Ectodermal cell (in vitro differentiated cells): ENCODE measurements at regions not wholly inside any gene's neighbourhood (a gene's known extent, or its start where the extent isn't known, plus 50 kb on each side); places are given as distances from the start of the nearest gene placed in this dataset.

Experiments used
- H3K27ac ChIP-seq: 2 replicates; pipeline ENCODE4 v1.7.0; 2013; ENCODE audit warnings: mild to moderate bottlenecking, low read depth, low read length; ENCODE audit not compliant: insufficient read depth, poor library complexity, severe bottlenecking
- H3K27me3 ChIP-seq: 2 replicates; pipeline ENCODE4 v1.7.0; 2013; ENCODE audit warnings: mild to moderate bottlenecking, low read length; ENCODE audit not compliant: insufficient read depth, control insufficient read depth, poor library complexity, severe bottlenecking
- H3K36me3 ChIP-seq: one replicate; pipeline ENCODE4 v1.7.0; 2013; ENCODE audit warnings: low read length; ENCODE audit not compliant: control insufficient read depth, insufficient read depth
- H3K4me1 ChIP-seq: one replicate; pipeline ENCODE4 v1.7.0; 2013; ENCODE audit warnings: low read length; ENCODE audit not compliant: control insufficient read depth, insufficient read depth
- H3K4me3 ChIP-seq: 2 replicates; pipeline ENCODE4 v1.7.0; 2013; ENCODE audit warnings: low read depth, low read length, control low read depth; ENCODE audit not compliant: insufficient read depth
- H3K9me3 ChIP-seq: 2 replicates; pipeline ENCODE4 v1.7.0; 2013; ENCODE audit warnings: mild to moderate bottlenecking, low read length, moderate library complexity; ENCODE audit not compliant: control insufficient read depth
- WGBS, 2 experiments: methylation state at CpG; one replicate each; pipeline ENCODE4 v1.1.7; 2013; ENCODE audit warnings: missing lambda C conversion rate in 2 of 2; 5-methylcytosine and 5-hydroxymethylcytosine counted together

DNA sequence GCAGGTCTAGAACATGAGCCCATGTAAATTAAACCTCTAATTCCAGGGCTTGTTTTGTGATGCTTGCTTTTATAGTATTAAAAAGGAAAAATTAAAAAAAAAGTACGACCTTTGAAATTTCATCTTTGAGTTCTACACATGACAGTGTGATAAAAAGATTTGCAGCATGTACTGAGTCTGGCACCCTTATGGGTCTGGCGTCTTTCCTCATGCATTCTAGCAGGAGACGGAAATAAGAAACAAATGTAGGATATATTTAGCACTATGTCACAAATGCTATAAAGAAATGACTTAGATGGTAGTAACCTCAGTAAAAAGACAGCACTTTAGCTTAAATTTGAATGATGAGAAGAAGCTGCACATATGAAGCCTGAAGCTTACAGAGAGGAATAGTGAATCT, 1474.3 kb upstream of the CDH6 start:
- H3K4me1 ChIP-seq: no peaks in the 10 kb centered on the region
- H3K27ac ChIP-seq: no peak overlapping the region
- no peaks in the 10 kb centered on the region for H3K27me3 ChIP-seq
- no peak overlapping the region for H3K4me3 ChIP-seq
- H3K9me3 ChIP-seq: no peaks in the 10 kb centered on the region
- 89 to 98% methylated on average over 1 to 3 of the region's 3 CpGs for WGBS, 2 experiments
- no peaks in the 10 kb centered on the region for H3K36me3 ChIP-seq

- Histone ChIP-seq H3K36me3 (no peaks in the 10 kb centered on the region), H3K27ac (no peak overlapping the region), H3K27me3 (no peaks in the 10 kb centered on the region), H3K4me3 (no peak overlapping the region), H3K9me3 (no peaks in the 10 kb centered on the region), H3K4me1 (no peaks in the 10 kb centered on the region)
Observed at GRCh38 chr5:29715167-29715566, 1478.3 kb upstream of the CDH6 start.

- no peaks in the 10 kb centered on the region for H3K9me3 ChIP-seq
- no peaks in the 10 kb centered on the region for H3K4me1 ChIP-seq
- H3K36me3 ChIP-seq: no peaks in the 10 kb centered on the region
- no peak overlapping the region for H3K4me3 ChIP-seq
- WGBS, 2 experiments: 71% methylated on average over 1 of the region's 1 CpG; no CpG with 5 or more reads in 1 of the 2 experiments
- no peaks in the 10 kb centered on the region for H3K27me3 ChIP-seq
- no peak overlapping the region for H3K27ac ChIP-seq
Observed at GRCh38 chr5:29702875-29703274, 1490.6 kb upstream of the CDH6 start.

DNA sequence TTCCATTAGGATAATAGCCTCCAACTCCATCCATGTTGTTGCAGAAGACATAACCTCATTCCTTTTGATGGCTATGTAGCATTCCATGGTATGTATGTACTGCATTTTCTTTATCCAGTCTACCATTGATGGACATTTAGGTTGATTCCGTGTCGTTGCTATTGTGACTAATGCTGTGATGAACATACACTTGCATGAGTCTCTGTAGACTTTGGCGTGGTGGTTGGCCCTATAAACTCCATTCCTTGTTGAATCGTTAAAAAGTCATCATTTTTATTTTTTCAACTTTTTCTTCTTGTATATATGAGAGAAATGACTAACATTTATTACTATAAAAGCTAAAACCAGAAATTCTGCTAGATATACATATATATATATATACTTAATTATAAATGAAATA, 1491.9 kb upstream of the CDH6 start:
- Histone ChIP-seq H3K4me3 (no peak overlapping the region), H3K36me3 (no peaks in the 10 kb centered on the region), H3K9me3 (no peaks in the 10 kb centered on the region), H3K4me1 (no peaks in the 10 kb centered on the region), H3K27ac (no peak overlapping the region), H3K27me3 (no peaks in the 10 kb centered on the region)
- WGBS, 2 experiments: 95 to 100% methylated on average over 3 of the region's 4 CpGs

DNA sequence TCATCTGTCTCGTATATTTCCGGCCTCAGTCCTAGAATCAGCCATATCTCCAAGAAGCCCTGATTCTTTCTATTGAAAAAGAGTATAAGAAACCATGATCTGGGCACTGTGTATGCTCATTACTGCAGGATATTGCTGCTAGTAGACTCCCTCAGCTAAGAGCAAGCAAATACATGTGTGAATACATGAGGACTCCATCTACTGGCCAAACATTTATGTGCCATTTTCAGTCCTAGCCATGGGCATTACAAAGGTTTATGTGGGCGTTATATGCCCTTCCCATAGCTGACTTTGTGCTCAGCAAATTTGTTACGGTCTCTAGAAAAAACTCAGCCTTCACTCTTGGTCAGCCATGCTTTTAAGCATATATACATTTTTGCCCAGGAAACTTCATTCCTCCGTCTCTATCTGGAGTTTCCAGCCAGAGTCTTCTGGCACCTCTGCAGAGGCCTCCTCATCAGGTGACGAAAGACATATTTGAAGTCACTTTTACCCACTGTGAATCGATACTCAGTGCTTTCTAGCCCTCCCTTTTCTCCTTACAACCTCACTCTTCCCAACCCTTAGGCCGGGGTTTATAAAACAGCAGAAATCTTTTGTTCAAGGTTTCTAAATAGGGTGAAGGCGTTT, 1495.6 kb upstream of the CDH6 start:
- H3K27ac ChIP-seq: no peak overlapping the region
- H3K36me3 ChIP-seq: no peaks in the 10 kb centered on the region
- no peaks in the 10 kb centered on the region for H3K27me3 ChIP-seq
- 89 to 94% methylated on average over 9 of the region's 9 CpGs for WGBS, 2 experiments
- no peaks in the 10 kb centered on the region for H3K9me3 ChIP-seq
- no peaks in the 10 kb centered on the region for H3K4me1 ChIP-seq
- H3K4me3 ChIP-seq: no peak overlapping the region

DNA sequence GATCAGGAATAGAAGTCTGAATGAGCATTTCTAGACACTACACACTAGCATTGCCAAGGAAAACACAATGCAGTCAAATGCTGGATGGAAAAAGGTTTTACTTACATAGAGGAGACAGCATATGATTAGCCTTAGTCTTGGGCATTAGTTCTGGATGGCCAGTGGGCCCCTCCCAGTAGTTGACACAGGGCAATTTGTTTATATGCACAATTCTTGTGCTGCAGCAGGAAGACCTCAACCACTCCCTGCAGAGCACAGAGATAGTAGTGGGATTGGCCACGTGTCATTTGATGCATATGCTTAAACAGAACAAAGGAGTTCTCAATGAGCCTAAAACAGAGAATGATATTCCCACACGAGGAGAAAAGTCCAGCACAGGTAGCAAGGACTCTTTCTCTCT, 1496.2 kb upstream of the CDH6 start:
- WGBS, 2 experiments: 74 to 84% methylated on average over 2 of the region's 2 CpGs
- Histone ChIP-seq H3K27me3 (no peaks in the 10 kb centered on the region), H3K9me3 (no peaks in the 10 kb centered on the region), H3K36me3 (no peaks in the 10 kb centered on the region), H3K4me3 (no peak overlapping the region), H3K4me1 (no peaks in the 10 kb centered on the region), H3K27ac (no peak overlapping the region)

GRCh38 chr5:29672678-29673077, 1520.8 kb upstream of the CDH6 start:
- Histone ChIP-seq H3K36me3 (no peaks in the 10 kb centered on the region), H3K4me1 (no peaks in the 10 kb centered on the region), H3K4me3 (no peak overlapping the region), H3K27me3 (no peaks in the 10 kb centered on the region), H3K9me3 (no peaks in the 10 kb centered on the region), H3K27ac (no peak overlapping the region)
- WGBS, 2 experiments: 69 to 80% methylated on average over 2 to 3 of the region's 3 CpGs

GRCh38 chr5:29662876-29663275, 1530.6 kb upstream of the CDH6 start:
- Histone ChIP-seq H3K4me1 (no peaks in the 10 kb centered on the region), H3K27ac (no peak overlapping the region), H3K36me3 (no peaks in the 10 kb centered on the region), H3K27me3 (no peaks in the 10 kb centered on the region), H3K9me3 (no peaks in the 10 kb centered on the region), H3K4me3 (no peak overlapping the region)
- 93 to 100% methylated on average over 2 of the region's 2 CpGs for WGBS, 2 experiments

DNA sequence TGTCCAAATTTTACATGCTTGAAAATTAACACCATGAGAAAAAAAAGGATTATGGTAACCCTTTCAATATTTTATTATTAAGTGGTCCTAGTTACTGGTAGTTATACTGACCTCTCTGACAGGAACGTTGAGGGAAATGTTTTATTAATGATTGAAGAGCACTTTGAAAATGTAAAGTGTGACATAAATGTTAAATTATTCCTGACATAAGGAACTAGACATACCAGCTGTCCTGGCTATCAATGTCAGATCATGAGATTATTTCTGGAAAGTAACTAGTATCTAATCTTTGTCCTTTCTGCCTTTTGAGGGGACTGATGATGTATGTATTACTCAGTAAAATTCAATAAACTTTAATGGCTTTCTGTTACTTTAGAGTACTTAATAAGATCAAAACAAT, 1538.5 kb upstream of the CDH6 start:
- 67 to 89% methylated on average over 1 of the region's 1 CpG for WGBS, 2 experiments
- H3K36me3 ChIP-seq: no peaks in the 10 kb centered on the region
- no peaks in the 10 kb centered on the region for H3K4me1 ChIP-seq
- no peaks in the 10 kb centered on the region for H3K27me3 ChIP-seq
- no peak overlapping the region for H3K4me3 ChIP-seq
- H3K9me3 ChIP-seq: no peaks in the 10 kb centered on the region
- H3K27ac ChIP-seq: no peak overlapping the region

GRCh38 chr5:29649321-29649720, 1544.2 kb upstream of the CDH6 start:
- Histone ChIP-seq H3K36me3 (no peaks in the 10 kb centered on the region), H3K27ac (no peak overlapping the region), H3K4me1 (no peaks in the 10 kb centered on the region), H3K4me3 (no peak overlapping the region), H3K9me3 (no peaks in the 10 kb centered on the region), H3K27me3 (no peaks in the 10 kb centered on the region)
- WGBS, 2 experiments: 92 to 97% methylated on average over 1 to 2 of the region's 2 CpGs

DNA sequence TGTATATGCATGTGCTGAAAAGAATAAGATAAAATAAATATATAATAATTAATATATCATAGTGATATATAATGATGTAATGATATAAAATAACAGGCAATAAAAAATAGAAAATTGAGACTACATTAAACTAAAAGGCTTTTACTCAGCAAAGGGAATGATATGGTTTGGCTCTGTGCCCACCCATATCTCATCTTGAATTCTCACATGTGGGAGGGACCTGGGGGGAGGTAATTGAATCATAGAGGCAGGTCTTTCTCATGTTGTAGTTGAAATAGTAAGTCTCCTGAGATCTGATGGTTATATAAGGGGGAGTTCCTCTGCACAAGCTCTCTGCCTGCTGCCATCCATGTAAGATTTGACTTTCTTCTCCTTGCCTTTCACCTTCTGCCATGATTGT, 1550.9 kb upstream of the CDH6 start:
- Histone ChIP-seq H3K27ac (no peak overlapping the region), H3K36me3 (no peaks in the 10 kb centered on the region), H3K4me1 (no peaks in the 10 kb centered on the region), H3K27me3 (no peaks in the 10 kb centered on the region), H3K9me3 (no peaks in the 10 kb centered on the region), H3K4me3 (no peak overlapping the region)
